ENCODE measurements at regions not wholly inside any gene's neighbourhood (a gene's known extent, or its start where the extent isn't known, plus 50 kb on each side); places are given as distances from the start of the nearest gene placed in this dataset.

GRCh38 chr15:29477256-29477655 lies 207.6 kb upstream of the NSMCE3 start:
- Histone ChIP-seq H3K18ac (ENCODE audit: low read depth in 1 of 2, low read length in 2 of 2) (no peak overlapping the region), H2BK5ac (ENCODE audit: low read depth, low read length, poor library complexity, severe bottlenecking) (no peak overlapping the region), H3K27me3 (ENCODE audit: control insufficient read depth in 1 of 2, insufficient read depth in 1 of 2, low read length in 2 of 2) (peaks cover 0 to 7% of the 10 kb centered on the region in 2 experiments), H3K4me1 (ENCODE audit: control insufficient read depth, insufficient read depth, low read depth, low read length) (peaks cover 2% of the 10 kb centered on the region), H2BK15ac (ENCODE audit: low read depth, poor library complexity, severe bottlenecking) (no peak overlapping the region), H3K9ac (ENCODE audit: low read length) (no peak overlapping the region), H4K91ac (ENCODE audit: low read length) (no peak overlapping the region), H3K4me3 (ENCODE audit: insufficient read depth in 1 of 2, low read depth in 1 of 2, low read length in 2 of 2) (no peak overlapping the region), H3K23ac (ENCODE audit: low read length in 2 of 2) (no peak overlapping the region), H3K4ac (ENCODE audit: low read depth in 1 of 2, low read length in 2 of 2) (no peak overlapping the region), H2BK120ac (ENCODE audit: low read depth, low read length) (no peak overlapping the region), H2AK5ac (ENCODE audit: low read length, severe bottlenecking) (no peak overlapping the region), H3K9me3 (ENCODE audit: control insufficient read depth, low read length) (no peaks in the 10 kb centered on the region), H3K4me2 (ENCODE audit: low read length, poor library complexity, severe bottlenecking) (no peak overlapping the region), H3K27ac (ENCODE audit: low read length, poor library complexity, severe bottlenecking) (no peak overlapping the region), H3K36me3 (ENCODE audit: control insufficient read depth in 1 of 2, insufficient read depth in 2 of 2, low read depth in 1 of 2, low read length in 2 of 2) (no peaks in the 10 kb centered on the region), H2AFZ (ENCODE audit: low read depth, low read length) (no peak overlapping the region), H3K79me1 (replicated peaks; ENCODE audit: low read length, poor library complexity, severe bottlenecking) (no peaks in the 10 kb centered on the region), H3K14ac (ENCODE audit: low read length in 2 of 2) (no peak overlapping the region), H4K8ac (ENCODE audit: low read length) (no peak overlapping the region), H2BK12ac (ENCODE audit: low read length in 2 of 2) (no peak overlapping the region)
- WGBS, result 93% methylated on average over 2 of the region's 2 CpGs
- no peak for DNase-seq

GRCh38 chr15:29476503-29477080 lies 207.0 kb upstream of the NSMCE3 start:
- H4K8ac ChIP-seq (ENCODE audit: low read length), result no peak overlapping the region
- no peak for DNase-seq
- H2BK120ac ChIP-seq (ENCODE audit: low read depth, low read length), result no peak overlapping the region
- no peak overlapping the region for H2AFZ ChIP-seq (ENCODE audit: low read depth, low read length)
- H3K4ac ChIP-seq (ENCODE audit: low read depth in 1 of 2, low read length in 2 of 2), result no peak overlapping the region
- no peak overlapping the region for H2BK15ac ChIP-seq (ENCODE audit: low read depth, poor library complexity, severe bottlenecking)
- no peaks in the 10 kb centered on the region for H3K79me1 ChIP-seq (replicated peaks; ENCODE audit: low read length, poor library complexity, severe bottlenecking)
- H4K91ac ChIP-seq (ENCODE audit: low read length), result no peak overlapping the region
- no peak overlapping the region for H3K23ac ChIP-seq (ENCODE audit: low read length in 2 of 2)
- H3K4me1 ChIP-seq (ENCODE audit: control insufficient read depth, insufficient read depth, low read depth, low read length), result peaks cover 2% of the 10 kb centered on the region
- no peak overlapping the region for H2BK5ac ChIP-seq (ENCODE audit: low read depth, low read length, poor library complexity, severe bottlenecking)
- H2BK12ac ChIP-seq (ENCODE audit: low read length in 2 of 2), result no peak overlapping the region
- H3K9me3 ChIP-seq (ENCODE audit: control insufficient read depth, low read length), result no peaks in the 10 kb centered on the region
- WGBS, result 78% methylated on average over 17 of the region's 17 CpGs
- peaks cover 0 to 7% of the 10 kb centered on the region in 2 experiments for H3K27me3 ChIP-seq (ENCODE audit: control insufficient read depth in 1 of 2, insufficient read depth in 1 of 2, low read length in 2 of 2)
- H3K36me3 ChIP-seq (ENCODE audit: control insufficient read depth in 1 of 2, insufficient read depth in 2 of 2, low read depth in 1 of 2, low read length in 2 of 2), result no peaks in the 10 kb centered on the region
- H3K4me3 ChIP-seq (ENCODE audit: insufficient read depth in 1 of 2, low read depth in 1 of 2, low read length in 2 of 2), result no peak overlapping the region
- no peak overlapping the region for H3K18ac ChIP-seq (ENCODE audit: low read depth in 1 of 2, low read length in 2 of 2)
- H3K14ac ChIP-seq (ENCODE audit: low read length in 2 of 2), result no peak overlapping the region
- H2AK5ac ChIP-seq (ENCODE audit: low read length, severe bottlenecking), result no peak overlapping the region
- no peak overlapping the region for H3K27ac ChIP-seq (ENCODE audit: low read length, poor library complexity, severe bottlenecking)
- H3K9ac ChIP-seq (ENCODE audit: low read length), result no peak overlapping the region
- no peak overlapping the region for H3K4me2 ChIP-seq (ENCODE audit: low read length, poor library complexity, severe bottlenecking)

GRCh38 chr15:29475096-29475495 lies 205.5 kb upstream of the NSMCE3 start:
- Histone ChIP-seq H3K23ac (ENCODE audit: low read length in 2 of 2) (no peak overlapping the region), H2BK5ac (ENCODE audit: low read depth, low read length, poor library complexity, severe bottlenecking) (no peak overlapping the region), H2AK5ac (ENCODE audit: low read length, severe bottlenecking) (no peak overlapping the region), H4K91ac (ENCODE audit: low read length) (no peak overlapping the region), H3K9ac (ENCODE audit: low read length) (no peak overlapping the region), H3K79me1 (replicated peaks; ENCODE audit: low read length, poor library complexity, severe bottlenecking) (no peaks in the 10 kb centered on the region), H2BK120ac (ENCODE audit: low read depth, low read length) (no peak overlapping the region), H4K8ac (ENCODE audit: low read length) (no peak overlapping the region), H3K36me3 (ENCODE audit: control insufficient read depth in 1 of 2, insufficient read depth in 2 of 2, low read depth in 1 of 2, low read length in 2 of 2) (no peaks in the 10 kb centered on the region), H3K18ac (ENCODE audit: low read depth in 1 of 2, low read length in 2 of 2) (no peak overlapping the region), H3K4me3 (ENCODE audit: insufficient read depth in 1 of 2, low read depth in 1 of 2, low read length in 2 of 2) (no peak overlapping the region), H3K4me2 (ENCODE audit: low read length, poor library complexity, severe bottlenecking) (no peak overlapping the region), H3K4ac (ENCODE audit: low read depth in 1 of 2, low read length in 2 of 2) (no peak overlapping the region), H3K4me1 (ENCODE audit: control insufficient read depth, insufficient read depth, low read depth, low read length) (no peaks in the 10 kb centered on the region), H2BK15ac (ENCODE audit: low read depth, poor library complexity, severe bottlenecking) (no peak overlapping the region), H3K27me3 (ENCODE audit: control insufficient read depth in 1 of 2, insufficient read depth in 1 of 2, low read length in 2 of 2) (peaks cover 0 to 8% of the 10 kb centered on the region in 2 experiments), H3K14ac (ENCODE audit: low read length in 2 of 2) (no peak overlapping the region), H2AFZ (ENCODE audit: low read depth, low read length) (no peak overlapping the region), H2BK12ac (ENCODE audit: low read length in 2 of 2) (no peak overlapping the region), H3K9me3 (ENCODE audit: control insufficient read depth, low read length) (no peaks in the 10 kb centered on the region), H3K27ac (ENCODE audit: low read length, poor library complexity, severe bottlenecking) (no peak overlapping the region)
- no peak for DNase-seq
- 90% methylated on average over 10 of the region's 10 CpGs for WGBS

GRCh38 chr15:29473621-29474105 lies 204.0 kb upstream of the NSMCE3 start:
- Histone ChIP-seq H3K27ac (ENCODE audit: low read length, poor library complexity, severe bottlenecking) (no peak overlapping the region), H4K8ac (ENCODE audit: low read length) (no peak overlapping the region), H4K91ac (ENCODE audit: low read length) (no peak overlapping the region), H3K9ac (ENCODE audit: low read length) (no peak overlapping the region), H3K14ac (ENCODE audit: low read length in 2 of 2) (no peak overlapping the region), H3K18ac (ENCODE audit: low read depth in 1 of 2, low read length in 2 of 2) (no peak overlapping the region), H3K4ac (ENCODE audit: low read depth in 1 of 2, low read length in 2 of 2) (no peak overlapping the region), H3K4me1 (ENCODE audit: control insufficient read depth, insufficient read depth, low read depth, low read length) (no peaks in the 10 kb centered on the region), H3K4me2 (ENCODE audit: low read length, poor library complexity, severe bottlenecking) (no peak overlapping the region), H3K4me3 (ENCODE audit: insufficient read depth in 1 of 2, low read depth in 1 of 2, low read length in 2 of 2) (no peak overlapping the region), H2BK12ac (ENCODE audit: low read length in 2 of 2) (no peak overlapping the region), H2BK15ac (ENCODE audit: low read depth, poor library complexity, severe bottlenecking) (no peak overlapping the region), H3K23ac (ENCODE audit: low read length in 2 of 2) (no peak overlapping the region), H2BK5ac (ENCODE audit: low read depth, low read length, poor library complexity, severe bottlenecking) (no peak overlapping the region), H3K36me3 (ENCODE audit: control insufficient read depth in 1 of 2, insufficient read depth in 2 of 2, low read depth in 1 of 2, low read length in 2 of 2) (no peaks in the 10 kb centered on the region), H3K9me3 (ENCODE audit: control insufficient read depth, low read length) (no peaks in the 10 kb centered on the region), H3K27me3 (ENCODE audit: control insufficient read depth in 1 of 2, insufficient read depth in 1 of 2, low read length in 2 of 2) (peaks cover 0 to 4% of the 10 kb centered on the region in 2 experiments), H2AFZ (ENCODE audit: low read depth, low read length) (no peak overlapping the region), H3K79me1 (replicated peaks; ENCODE audit: low read length, poor library complexity, severe bottlenecking) (no peaks in the 10 kb centered on the region), H2BK120ac (ENCODE audit: low read depth, low read length) (no peak overlapping the region), H2AK5ac (ENCODE audit: low read length, severe bottlenecking) (no peak overlapping the region)
- no peak for DNase-seq
- WGBS, result 84% methylated on average over 17 of the region's 17 CpGs

Data from mesenchymal stem cell (in vitro differentiated cells and primary cell).